HAP-1 (cell line): ENCODE measurements at regions not wholly inside any gene's neighbourhood (a gene's known extent, or its start where the extent isn't known, plus 50 kb on each side); places are given as distances from the start of the nearest gene placed in this dataset.
"Not testable (repeated sequence)": the region's sequence is repeated elsewhere in the genome, so short reads cannot be mapped to it uniquely, and the experiment has no call there.

Experiments
- DNase-seq, 2 experiments: peaks; one replicate each; pipeline ENCODE4 v3.0.0-alpha.2; 2016 to 2020; ENCODE audit warnings: low spot score in 2 of 2
- H3K27me3 ChIP-seq: fragments of 250-450 bp; sonication (Bioruptor Pico); 2 replicates; pipeline ENCODE4 v1.5.1; 2020; ENCODE audit warnings: low read depth, mild to moderate bottlenecking, moderate library complexity
- H3K36me3 ChIP-seq: fragments of 250-450 bp; sonication (Bioruptor Pico); replicated peaks from 2 replicates; pipeline ENCODE4 v1.5.1; 2020; ENCODE audit warnings: mild to moderate bottlenecking
- H3K4me1 ChIP-seq: fragments of 250-450 bp; sonication (Bioruptor Pico); 2 replicates; pipeline ENCODE4 v1.5.1; 2020; ENCODE audit warnings: mild to moderate bottlenecking
- H3K4me3 ChIP-seq: fragments of 250-450 bp; sonication (Bioruptor Pico); 2 replicates; pipeline ENCODE4 v1.5.1; 2020; ENCODE audit warnings: mild to moderate bottlenecking, moderate library complexity
- H3K9me3 ChIP-seq: fragments of 250-450 bp; sonication (Bioruptor Pico); 2 replicates; pipeline ENCODE4 v1.5.1; 2020; ENCODE audit warnings: mild to moderate bottlenecking, moderate library complexity
- in situ Hi-C: fragments of 300-500 bp; cut with MboI; formaldehyde crosslinking; loops from 3 replicates; pipeline ENCODE4 v1.14.3; 2020; ENCODE audit warnings: low sequenced_read_pairs, inconsistent platforms, mixed read lengths

GRCh38 chr2:183798535-183798934 is 674.3 kb downstream of the NUP35 start:
- DNase-seq: no peak
- Histone ChIP-seq H3K9me3 (no peaks in the 10 kb centered on the region), H3K36me3 (no peaks in the 10 kb centered on the region), H3K27me3 (no peaks in the 10 kb centered on the region), H3K4me1 (no peaks in the 10 kb centered on the region), H3K4me3 (no peak overlapping the region)
- in situ Hi-C loops: no loop called here

- H3K4me1 ChIP-seq: no peaks in the 10 kb centered on the region
- DNase-seq: no peak
- no peaks in the 10 kb centered on the region for H3K9me3 ChIP-seq
- H3K27me3 ChIP-seq: no peaks in the 10 kb centered on the region
- no peak overlapping the region for H3K4me3 ChIP-seq
- no peaks in the 10 kb centered on the region for H3K36me3 ChIP-seq
- in situ Hi-C loops: no loop called here
These were observed 675.5 kb downstream of the NUP35 start for GRCh38 chr2:183799761-183800160.

- H3K9me3 ChIP-seq: no peaks in the 10 kb centered on the region
- no peaks in the 10 kb centered on the region for H3K4me1 ChIP-seq
- no peaks in the 10 kb centered on the region for H3K36me3 ChIP-seq
- DNase-seq: no peak
- in situ Hi-C loops: no loop called here
- H3K4me3 ChIP-seq: no peak overlapping the region
- H3K27me3 ChIP-seq: no peaks in the 10 kb centered on the region
These were observed 679.4 kb downstream of the NUP35 start for GRCh38 chr2:183803596-183803995.

- in situ Hi-C loops: no loop called here
These were observed 683.6 kb downstream of the NUP35 start for GRCh38 chr2:183807870-183808269.

GRCh38 chr2:183809404-183809803 is 685.2 kb downstream of the NUP35 start:
- Histone ChIP-seq H3K27me3 (no peaks in the 10 kb centered on the region), H3K9me3 (no peaks in the 10 kb centered on the region), H3K36me3 (no peaks in the 10 kb centered on the region), H3K4me3 (no peak overlapping the region), H3K4me1 (no peaks in the 10 kb centered on the region)
- in situ Hi-C loops: no loop called here
- DNase-seq: no peak

More at GRCh38 chr2:183807870-183808269, 683.6 kb downstream of the NUP35 start:
- Histone ChIP-seq H3K27me3 (no peaks in the 10 kb centered on the region), H3K9me3 (no peaks in the 10 kb centered on the region), H3K4me1 (no peaks in the 10 kb centered on the region), H3K4me3 (no peak overlapping the region), H3K36me3 (no peaks in the 10 kb centered on the region)
- no peak for DNase-seq

- H3K4me1 ChIP-seq: no peaks in the 10 kb centered on the region
- in situ Hi-C loops: no loop called here
These were observed 687.0 kb downstream of the NUP35 start for GRCh38 chr2:183811281-183811680.

GRCh38 chr2:183812091-183812490 is 687.8 kb downstream of the NUP35 start:
- Histone ChIP-seq H3K36me3 (no peaks in the 10 kb centered on the region), H3K27me3 (no peaks in the 10 kb centered on the region), H3K4me3 (no peak overlapping the region), H3K4me1 (no peaks in the 10 kb centered on the region), H3K9me3 (no peaks in the 10 kb centered on the region)
- in situ Hi-C loops: no loop called here
- DNase-seq: no peak

More at GRCh38 chr2:183811281-183811680, 687.0 kb downstream of the NUP35 start:
- no peak overlapping the region for H3K4me3 ChIP-seq
- H3K27me3 ChIP-seq: no peaks in the 10 kb centered on the region
- DNase-seq: no peak
- no peaks in the 10 kb centered on the region for H3K36me3 ChIP-seq
- no peaks in the 10 kb centered on the region for H3K9me3 ChIP-seq

GRCh38 chr2:183825710-183826109 is 701.5 kb downstream of the NUP35 start:
- no peak overlapping the region for H3K4me3 ChIP-seq
- in situ Hi-C loops: no loop called here
- no peaks in the 10 kb centered on the region for H3K36me3 ChIP-seq
- H3K4me1 ChIP-seq: no peaks in the 10 kb centered on the region
- H3K27me3 ChIP-seq: no peaks in the 10 kb centered on the region; the same call in 1 of the 2 replicates
- H3K9me3 ChIP-seq: no peaks in the 10 kb centered on the region
- DNase-seq: no peak

GRCh38 chr2:183829931-183830330 is 705.7 kb downstream of the NUP35 start:
- no peaks in the 10 kb centered on the region for H3K9me3 ChIP-seq
- H3K4me3 ChIP-seq: no peak overlapping the region
- no peak for DNase-seq
- in situ Hi-C loops: no loop called here
- no peaks in the 10 kb centered on the region for H3K4me1 ChIP-seq
- H3K27me3 ChIP-seq: no peaks in the 10 kb centered on the region; the same call in 1 of the 2 replicates
- H3K36me3 ChIP-seq: no peaks in the 10 kb centered on the region

- Histone ChIP-seq H3K9me3 (no peaks in the 10 kb centered on the region), H3K4me1 (no peaks in the 10 kb centered on the region; the same call in 1 of the 2 replicates), H3K4me3 (no peak overlapping the region), H3K27me3 (no peaks in the 10 kb centered on the region), H3K36me3 (no peaks in the 10 kb centered on the region)
- no peak for DNase-seq
- in situ Hi-C loops: no loop called here
These were observed 712.9 kb downstream of the NUP35 start for GRCh38 chr2:183837157-183837556.

GRCh38 chr2:183838295-183838694 is 714.1 kb downstream of the NUP35 start:
- Histone ChIP-seq H3K4me1 (no peaks in the 10 kb centered on the region; the same call in 1 of the 2 replicates), H3K4me3 (no peak overlapping the region), H3K27me3 (no peaks in the 10 kb centered on the region), H3K36me3 (no peaks in the 10 kb centered on the region), H3K9me3 (no peaks in the 10 kb centered on the region)
- in situ Hi-C loops: no loop called here
- DNase-seq: no peak

GRCh38 chr2:183840061-183840584 is 715.9 kb downstream of the NUP35 start:
- H3K27me3 ChIP-seq: no peaks in the 10 kb centered on the region
- DNase-seq: no peak
- H3K9me3 ChIP-seq: no peaks in the 10 kb centered on the region
- H3K4me1 ChIP-seq: no peaks in the 10 kb centered on the region; the same call in 1 of the 2 replicates
- H3K4me3 ChIP-seq: no peak overlapping the region
- in situ Hi-C loops: no loop called here
- H3K36me3 ChIP-seq: no peaks in the 10 kb centered on the region

- in situ Hi-C loops, H3K4me3 ChIP-seq, H3K36me3 ChIP-seq, H3K27me3 ChIP-seq, DNase-seq, H3K9me3 ChIP-seq, H3K4me1 ChIP-seq: not testable (repeated sequence)
These were observed 725.6 kb downstream of the NUP35 start for GRCh38 chr2:183849826-183850225.

- in situ Hi-C loops: no loop called here
- peaks cover 3% of the 10 kb centered on the region; the same call in 1 of the 2 replicates for H3K4me1 ChIP-seq
- H3K9me3 ChIP-seq: no peaks in the 10 kb centered on the region
- DNase-seq: no peak
- no peak overlapping the region for H3K4me3 ChIP-seq
- H3K27me3 ChIP-seq: peaks cover 2% of the 10 kb centered on the region; the same call in 1 of the 2 replicates
- H3K36me3 ChIP-seq: no peaks in the 10 kb centered on the region
These were observed 734.9 kb downstream of the NUP35 start for GRCh38 chr2:183859129-183859528.

GRCh38 chr2:183866666-183867065 is 731.7 kb upstream of the ZNF804A start:
- no peaks in the 10 kb centered on the region for H3K4me1 ChIP-seq
- DNase-seq: no peak
- no peaks in the 10 kb centered on the region for H3K36me3 ChIP-seq
- in situ Hi-C loops: no loop called here
- no peak overlapping the region for H3K4me3 ChIP-seq
- peaks cover 2% of the 10 kb centered on the region; the same call in 1 of the 2 replicates for H3K27me3 ChIP-seq
- no peaks in the 10 kb centered on the region for H3K9me3 ChIP-seq
